ENCODE measurements at regions not wholly inside any gene's neighbourhood (a gene's known extent, or its start where the extent isn't known, plus 50 kb on each side); places are given as distances from the start of the nearest gene placed in this dataset.

- no peak for DNase-seq
These were observed 118.9 kb upstream of the PIRT start for GRCh38 chr17:10956821-10957220.

GRCh38 chr17:10944819-10945218, 106.9 kb upstream of the PIRT start:
- no peak for DNase-seq

GRCh38 chr17:10936931-10937330, 99.0 kb upstream of the PIRT start:
- no peak for DNase-seq

- DNase-seq = no peak
These were observed 95.1 kb upstream of the PIRT start for GRCh38 chr17:10932938-10933337.

GRCh38 chr17:10931133-10931532, 93.2 kb upstream of the PIRT start:
- DNase-seq = no peak

- no peak for DNase-seq
These were observed 89.8 kb upstream of the PIRT start for GRCh38 chr17:10927712-10928111.

GRCh38 chr17:10920558-10921108, 82.7 kb upstream of the PIRT start:
- no peak for DNase-seq

- DNase-seq = no peak
These were observed 69.5 kb upstream of the PIRT start for GRCh38 chr17:10907370-10907769.

GRCh38 chr17:10899281-10899680, 61.4 kb upstream of the PIRT start:
- DNase-seq = no peak

- no peak for DNase-seq
These were observed 56.3 kb upstream of the PIRT start for GRCh38 chr17:10894220-10894619.

GRCh38 chr17:10888858-10889257, 51.0 kb upstream of the PIRT start:
- DNase-seq = no peak

Measured in fibroblast of skin of right quadriceps (primary cell).